Neural crest cell (in vitro differentiated cells): ENCODE measurements at regions not wholly inside any gene's neighbourhood (a gene's known extent, or its start where the extent isn't known, plus 50 kb on each side); places are given as distances from the start of the nearest gene placed in this dataset.

Experiments used
- DNase-seq: peaks from one replicate; pipeline ENCODE4 v3.0.0; 2021; ENCODE audit warnings: low read depth, mixed read lengths, low spot score
- H3K27ac Mint-ChIP-seq: one replicate; pipeline ENCODE4 v1.8.0; 2021; ENCODE audit warnings: mild to moderate bottlenecking, mixed read lengths; ENCODE audit not compliant: unreplicated experiment
- H3K27me3 Mint-ChIP-seq: 2 replicates; pipeline ENCODE4 v1.8.0; 2021; ENCODE audit warnings: low read depth, mild to moderate bottlenecking, mixed read lengths
- H3K36me3 Mint-ChIP-seq: 2 replicates; pipeline ENCODE4 v1.8.0; 2021; ENCODE audit warnings: low read depth, mild to moderate bottlenecking, mixed read lengths
- H3K4me1 Mint-ChIP-seq: 2 replicates; pipeline ENCODE4 v1.8.0; 2021; ENCODE audit warnings: mixed read lengths
- H3K4me3 Mint-ChIP-seq: one replicate; pipeline ENCODE4 v1.8.0; 2021; ENCODE audit warnings: mild to moderate bottlenecking, mixed read lengths
- H3K9me3 Mint-ChIP-seq: 2 replicates; pipeline ENCODE4 v1.8.0; 2021; ENCODE audit warnings: mixed read lengths
- CTCF ChIP-seq: fragments of 200-600 bp; sonication (generic); conservative IDR thresholded peaks from 2 replicates; pipeline ENCODE4 v1.5.0; 2021; ENCODE audit warnings: antibody characterized with exemption, mild to moderate bottlenecking

DNA sequence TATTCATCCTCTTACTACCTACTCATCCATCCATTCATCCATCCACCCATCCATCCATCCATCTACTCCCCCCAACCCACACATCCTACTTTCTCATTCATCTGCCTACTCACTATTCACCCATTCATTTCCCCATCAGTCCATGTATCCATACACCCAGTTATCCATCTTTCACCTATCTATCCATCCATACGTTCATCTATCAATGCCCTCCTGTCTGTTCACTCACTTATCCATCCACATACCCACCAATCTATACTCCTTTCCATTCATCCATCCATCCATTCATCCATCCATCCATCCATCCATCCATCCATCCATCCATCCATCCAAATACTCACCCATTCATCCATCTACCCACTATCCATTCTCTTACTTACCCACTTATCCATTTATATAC, 117.8 kb upstream of the LHX5 start:
- Mint-ChIP-seq H3K27me3 (peaks cover 98% of the 10 kb centered on the region), H3K9me3 (peaks cover 8% of the 10 kb centered on the region), H3K4me3 (no peak overlapping the region), H3K36me3 (no peaks in the 10 kb centered on the region), H3K27ac (no peak overlapping the region), H3K4me1 (peaks cover 3% of the 10 kb centered on the region)
- no peak for DNase-seq
- TF ChIP-seq CTCF: no peak

DNA sequence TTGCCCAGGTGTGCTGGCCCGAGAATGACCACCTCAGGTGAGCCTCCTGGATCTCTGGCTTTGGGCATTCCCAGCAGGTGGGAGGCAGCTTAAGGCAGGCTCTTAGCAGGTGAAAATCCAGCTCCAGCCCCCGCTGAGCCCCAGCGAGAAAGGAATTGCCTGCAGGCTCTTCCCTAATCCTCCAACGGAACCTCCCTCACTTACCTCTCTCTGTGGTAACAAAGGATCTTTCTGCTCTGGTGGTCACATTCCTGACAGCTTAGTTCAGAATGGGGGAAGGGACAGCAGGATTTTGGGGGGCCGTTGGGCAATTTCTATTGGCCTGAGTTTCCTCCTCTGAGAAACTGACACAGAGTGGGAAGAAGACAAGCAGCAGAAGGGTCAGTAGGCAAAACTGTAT, 116.0 kb upstream of the LHX5 start:
- no peak for DNase-seq
- TF ChIP-seq CTCF: no peak
- H3K4me3 Mint-ChIP-seq: no peak overlapping the region
- no peak overlapping the region for H3K27ac Mint-ChIP-seq
- H3K27me3 Mint-ChIP-seq: peaks cover 98% of the 10 kb centered on the region
- no peaks in the 10 kb centered on the region for H3K36me3 Mint-ChIP-seq
- H3K4me1 Mint-ChIP-seq: peaks cover 3% of the 10 kb centered on the region
- H3K9me3 Mint-ChIP-seq: peaks cover 8% of the 10 kb centered on the region

- no peaks in the 10 kb centered on the region for H3K36me3 Mint-ChIP-seq
- DNase-seq: no peak
- peaks cover 3% of the 10 kb centered on the region for H3K4me1 Mint-ChIP-seq
- TF ChIP-seq CTCF: no peak
- H3K4me3 Mint-ChIP-seq: no peak overlapping the region
- no peak overlapping the region for H3K27ac Mint-ChIP-seq
- peaks cover 98% of the 10 kb centered on the region for H3K27me3 Mint-ChIP-seq
- H3K9me3 Mint-ChIP-seq: peaks cover 8% of the 10 kb centered on the region
These were observed 114.8 kb upstream of the LHX5 start for GRCh38 chr12:113586461-113586860.

GRCh38 chr12:113582521-113583218, 111.0 kb upstream of the LHX5 start:
- no peak overlapping the region for H3K27ac Mint-ChIP-seq
- peaks cover 89% of the 10 kb centered on the region for H3K27me3 Mint-ChIP-seq
- no peaks in the 10 kb centered on the region for H3K4me1 Mint-ChIP-seq
- no peaks in the 10 kb centered on the region for H3K36me3 Mint-ChIP-seq
- DNase-seq: no peak
- no peak overlapping the region for H3K4me3 Mint-ChIP-seq
- TF ChIP-seq CTCF: no peak
- no peaks in the 10 kb centered on the region for H3K9me3 Mint-ChIP-seq

DNA sequence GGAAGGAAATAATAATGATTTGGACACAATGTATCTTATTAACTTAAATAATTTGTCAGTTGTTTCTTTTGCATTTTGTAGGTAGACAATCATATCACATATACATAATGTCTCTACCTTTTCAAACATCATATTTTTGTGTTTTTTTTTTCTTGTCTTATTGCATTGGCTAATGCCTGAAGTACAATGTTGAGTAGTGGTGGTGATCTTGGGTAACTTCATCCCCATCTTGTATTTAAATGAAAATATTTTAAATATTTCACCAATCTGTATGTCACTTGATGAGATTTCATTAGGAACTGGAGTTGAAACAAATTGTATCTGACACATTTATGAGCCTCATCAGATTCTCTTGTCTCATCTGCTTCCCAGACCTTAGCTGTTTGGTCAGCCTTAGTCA, 109.7 kb upstream of the LHX5 start:
- Mint-ChIP-seq H3K9me3 (no peaks in the 10 kb centered on the region), H3K4me1 (no peaks in the 10 kb centered on the region), H3K27me3 (peaks cover 89% of the 10 kb centered on the region), H3K36me3 (no peaks in the 10 kb centered on the region), H3K4me3 (no peak overlapping the region), H3K27ac (no peak overlapping the region)
- no peak for DNase-seq
- no peak for TF ChIP-seq CTCF
